ENCODE measurements at regions not wholly inside any gene's neighbourhood (a gene's known extent, or its start where the extent isn't known, plus 50 kb on each side); places are given as distances from the start of the nearest gene placed in this dataset.

DNA sequence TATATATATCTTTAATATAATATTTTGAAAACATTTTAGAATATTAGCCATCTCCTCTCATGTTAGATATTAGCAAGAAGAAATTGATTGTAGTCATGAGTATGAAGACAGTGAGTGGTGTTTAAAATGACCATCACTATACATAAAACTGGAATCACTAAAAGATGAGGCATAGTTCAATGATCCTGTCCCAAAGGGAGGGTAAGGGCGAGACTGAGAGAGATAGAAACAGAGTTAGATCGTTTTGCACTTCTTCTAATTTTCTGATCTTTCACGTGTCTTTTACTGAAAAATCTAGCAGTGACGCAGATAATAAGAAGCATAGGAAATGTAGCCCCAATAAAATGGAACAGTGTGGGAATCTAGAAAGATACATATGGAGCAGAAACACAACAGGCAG lies 627.4 kb downstream of the SLC16A7 start:
- Histone ChIP-seq H2AFZ (ENCODE audit: low read length) (no peak overlapping the region), H4K20me1 (replicated peaks in 1 of 2; ENCODE audit: control insufficient read depth in 1 of 2, insufficient read depth in 2 of 2, low read length in 2 of 2) (no peaks in the 10 kb centered on the region), H3K36me3 (ENCODE audit: control insufficient read depth in 2 of 4, insufficient read depth in 4 of 4, low read length in 3 of 4) (no peaks in the 10 kb centered on the region), H2BK12ac (ENCODE audit: low read depth, low read length) (no peak overlapping the region), H3K9ac (replicated peaks in 1 of 4; ENCODE audit: extremely low read depth in 1 of 4, low read depth in 3 of 4, low read length in 3 of 4) (no peak overlapping the region), H2BK120ac (replicated peaks; ENCODE audit: low read depth, low read length) (no peak overlapping the region), H2BK20ac (ENCODE audit: low read length) (no peak overlapping the region), H3K18ac (ENCODE audit: extremely low read depth, low read length) (no peak overlapping the region), H3K79me1 (ENCODE audit: low read depth, low read length) (no peaks in the 10 kb centered on the region), H3K4me2 (ENCODE audit: insufficient read depth in 1 of 2, low read depth in 2 of 2, low read length in 2 of 2) (no peak overlapping the region), H3K23me2 (ENCODE audit: low read depth, low read length) (no peaks in the 10 kb centered on the region), H3K27ac (ENCODE audit: low read depth, low read length) (no peak overlapping the region), H4K8ac (ENCODE audit: extremely low read depth, insufficient read depth, low read length) (no peak overlapping the region), H3K23ac (ENCODE audit: insufficient read length) (no peak overlapping the region), H3K27me3 (replicated peaks in 1 of 4; ENCODE audit: control insufficient read depth in 3 of 4, extremely low read depth in 1 of 4, insufficient read depth in 3 of 4, low read length in 3 of 4) (no peaks in the 10 kb centered on the region), H2AK5ac (ENCODE audit: low read depth, low read length) (no peak overlapping the region), H4K5ac (ENCODE audit: insufficient read length, low read depth, low read length) (no peak overlapping the region), H3K4me1 (replicated peaks in 1 of 4; ENCODE audit: control insufficient read depth in 3 of 4, insufficient read depth in 4 of 4, low read length in 3 of 4) (no peaks in the 10 kb centered on the region), H3K9me3 (ENCODE audit: insufficient read depth in 2 of 2, low read depth in 1 of 2, low read length in 1 of 2) (no peaks in the 10 kb centered on the region), H3K4ac (replicated peaks; ENCODE audit: insufficient read length, low read depth, low read length) (no peak overlapping the region), H2BK15ac (ENCODE audit: low read length) (no peak overlapping the region), H3K56ac (replicated peaks; ENCODE audit: insufficient read length, low read depth, low read length) (no peak overlapping the region), H4K91ac (replicated peaks; ENCODE audit: insufficient read length, low read length) (no peak overlapping the region), H2BK5ac (ENCODE audit: low read depth, low read length) (no peak overlapping the region), H3K79me2 (ENCODE audit: control insufficient read depth in 1 of 2, insufficient read depth in 2 of 2, low read length in 2 of 2) (no peaks in the 10 kb centered on the region), H3K14ac (ENCODE audit: insufficient read length) (no peak overlapping the region), H3K4me3 (ENCODE audit: extremely low read depth in 1 of 4, insufficient read depth in 2 of 4, low read depth in 3 of 4, low read length in 4 of 4) (no peak overlapping the region)
- no peak for DNase-seq (ENCODE audit: low read depth in 1 of 2, low spot score in 2 of 2)
- no peak for FAIRE-seq
- CTCF ChIA-PET (ENCODE audit: partially characterized antibody): no interaction called here
- POLR2A ChIA-PET (ENCODE audit: partially characterized antibody): no interaction called here
- WGBS, 2 experiments (ENCODE audit: extremely low coverage in 1 of 2, insufficient coverage in 1 of 2, insufficient read length in 1 of 2, insufficient replicate concordance in 2 of 2, low coverage in 1 of 2, low lambda C conversion rate in 2 of 2, missing lambda C conversion rate in 1 of 2): 71% methylated on average over 4 of the region's 4 CpGs; no CpG with 5 or more reads in 1 of the 2 experiments
- TF ChIP-seq KDM1A (IDR thresholded peaks at IDR 0.05; ENCODE audit: borderline replicate concordance, low read length) (no peak), POLR2AphosphoS5 (IDR thresholded peaks at IDR 0.05; ENCODE audit: low read depth, low read length) (no peak), TBP (IDR thresholded peaks at IDR 0.05; ENCODE audit: low read depth, low read length) (no peak), SP4 (IDR thresholded peaks at IDR 0.05; ENCODE audit: low read length) (no peak), CBX5 (IDR thresholded peaks at IDR 0.05; ENCODE audit: low read depth, low read length) (no peak), SRF (IDR thresholded peaks at IDR 0.05; ENCODE audit: low read depth, low read length) (no peak), BCL11A (IDR thresholded peaks at IDR 0.05; ENCODE audit: low read depth in 2 of 2, low read length in 2 of 2) (no peak), EGR1 (IDR thresholded peaks at IDR 0.05; ENCODE audit: borderline replicate concordance, low read depth, low read length) (no peak), POLR2A (IDR thresholded peaks at IDR 0.05; ENCODE audit: control extremely low read depth in 1 of 2, low read depth in 2 of 2, low read length in 2 of 2) (no peak), CBX8 (IDR thresholded peaks at IDR 0.05; ENCODE audit: borderline replicate concordance, low read depth, low read length) (no peak), RNF2 (IDR thresholded peaks at IDR 0.05; ENCODE audit: borderline replicate concordance, low read depth, low read length, missing control alignments, poor library complexity, severe bottlenecking) (no peak), TAF1 (IDR thresholded peaks at IDR 0.05; ENCODE audit: low read depth, low read length) (no peak), JUND (IDR thresholded peaks at IDR 0.05; ENCODE audit: low read length) (no peak)
- TF ChIP-seq, protein P1, sequence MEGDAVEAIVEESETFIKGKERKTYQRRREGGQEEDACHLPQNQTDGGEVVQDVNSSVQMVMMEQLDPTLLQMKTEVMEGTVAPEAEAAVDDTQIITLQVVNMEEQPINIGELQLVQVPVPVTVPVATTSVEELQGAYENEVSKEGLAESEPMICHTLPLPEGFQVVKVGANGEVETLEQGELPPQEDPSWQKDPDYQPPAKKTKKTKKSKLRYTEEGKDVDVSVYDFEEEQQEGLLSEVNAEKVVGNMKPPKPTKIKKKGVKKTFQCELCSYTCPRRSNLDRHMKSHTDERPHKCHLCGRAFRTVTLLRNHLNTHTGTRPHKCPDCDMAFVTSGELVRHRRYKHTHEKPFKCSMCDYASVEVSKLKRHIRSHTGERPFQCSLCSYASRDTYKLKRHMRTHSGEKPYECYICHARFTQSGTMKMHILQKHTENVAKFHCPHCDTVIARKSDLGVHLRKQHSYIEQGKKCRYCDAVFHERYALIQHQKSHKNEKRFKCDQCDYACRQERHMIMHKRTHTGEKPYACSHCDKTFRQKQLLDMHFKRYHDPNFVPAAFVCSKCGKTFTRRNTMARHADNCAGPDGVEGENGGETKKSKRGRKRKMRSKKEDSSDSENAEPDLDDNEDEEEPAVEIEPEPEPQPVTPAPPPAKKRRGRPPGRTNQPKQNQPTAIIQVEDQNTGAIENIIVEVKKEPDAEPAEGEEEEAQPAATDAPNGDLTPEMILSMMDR (IDR thresholded peaks at IDR 0.05; ENCODE audit: control extremely low read depth in 1 of 3, insufficient read depth in 1 of 3, low read depth in 1 of 3, low read length in 3 of 3): no peak
